ENCODE measurements at regions not wholly inside any gene's neighbourhood (a gene's known extent, or its start where the extent isn't known, plus 50 kb on each side); places are given as distances from the start of the nearest gene placed in this dataset.

- TF ChIP-seq EGR1 (IDR thresholded peaks at IDR 0.05): no peak
- TF ChIP-seq ZBTB7A (IDR thresholded peaks at IDR 0.05; ENCODE audit: low read depth): no peak
- TF ChIP-seq, protein P1, sequence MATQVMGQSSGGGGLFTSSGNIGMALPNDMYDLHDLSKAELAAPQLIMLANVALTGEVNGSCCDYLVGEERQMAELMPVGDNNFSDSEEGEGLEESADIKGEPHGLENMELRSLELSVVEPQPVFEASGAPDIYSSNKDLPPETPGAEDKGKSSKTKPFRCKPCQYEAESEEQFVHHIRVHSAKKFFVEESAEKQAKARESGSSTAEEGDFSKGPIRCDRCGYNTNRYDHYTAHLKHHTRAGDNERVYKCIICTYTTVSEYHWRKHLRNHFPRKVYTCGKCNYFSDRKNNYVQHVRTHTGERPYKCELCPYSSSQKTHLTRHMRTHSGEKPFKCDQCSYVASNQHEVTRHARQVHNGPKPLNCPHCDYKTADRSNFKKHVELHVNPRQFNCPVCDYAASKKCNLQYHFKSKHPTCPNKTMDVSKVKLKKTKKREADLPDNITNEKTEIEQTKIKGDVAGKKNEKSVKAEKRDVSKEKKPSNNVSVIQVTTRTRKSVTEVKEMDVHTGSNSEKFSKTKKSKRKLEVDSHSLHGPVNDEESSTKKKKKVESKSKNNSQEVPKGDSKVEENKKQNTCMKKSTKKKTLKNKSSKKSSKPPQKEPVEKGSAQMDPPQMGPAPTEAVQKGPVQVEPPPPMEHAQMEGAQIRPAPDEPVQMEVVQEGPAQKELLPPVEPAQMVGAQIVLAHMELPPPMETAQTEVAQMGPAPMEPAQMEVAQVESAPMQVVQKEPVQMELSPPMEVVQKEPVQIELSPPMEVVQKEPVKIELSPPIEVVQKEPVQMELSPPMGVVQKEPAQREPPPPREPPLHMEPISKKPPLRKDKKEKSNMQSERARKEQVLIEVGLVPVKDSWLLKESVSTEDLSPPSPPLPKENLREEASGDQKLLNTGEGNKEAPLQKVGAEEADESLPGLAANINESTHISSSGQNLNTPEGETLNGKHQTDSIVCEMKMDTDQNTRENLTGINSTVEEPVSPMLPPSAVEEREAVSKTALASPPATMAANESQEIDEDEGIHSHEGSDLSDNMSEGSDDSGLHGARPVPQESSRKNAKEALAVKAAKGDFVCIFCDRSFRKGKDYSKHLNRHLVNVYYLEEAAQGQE (IDR thresholded peaks at IDR 0.05; ENCODE audit: low read depth): no peak
- TF ChIP-seq MAX (IDR thresholded peaks at IDR 0.05): no peak
Observed at GRCh38 chr12:126337556-126338441, 1272.6 kb downstream of the AACS start.

DNA sequence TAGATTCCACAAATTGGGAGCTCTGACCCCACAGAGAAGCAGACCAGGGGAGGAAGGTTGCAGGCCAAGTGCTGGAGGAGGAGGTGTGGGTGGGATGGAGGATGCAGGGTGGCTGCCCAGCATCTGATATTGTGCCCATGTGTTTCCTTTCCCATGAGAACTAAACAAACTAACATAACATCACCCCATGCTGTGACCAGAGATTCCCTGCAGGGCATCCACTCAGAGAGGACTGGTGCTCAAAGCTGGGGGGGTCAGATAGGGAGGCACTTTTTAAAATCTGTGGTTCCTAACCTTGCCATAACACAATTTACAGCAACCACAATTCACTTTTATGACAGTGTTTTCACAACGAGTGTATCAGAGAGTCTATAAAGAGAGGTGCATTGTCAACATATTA, 1277.6 kb downstream of the AACS start:
- TF ChIP-seq CREB1 (IDR thresholded peaks at IDR 0.05; ENCODE audit: low read depth): no peak
- TF ChIP-seq ZBTB7A (IDR thresholded peaks at IDR 0.05; ENCODE audit: low read depth): no peak
- no peak for TF ChIP-seq YY1 (IDR thresholded peaks at IDR 0.05; ENCODE audit: low read depth)
- TF ChIP-seq TCF12 (IDR thresholded peaks at IDR 0.05; ENCODE audit: low read depth): no peak
- TF ChIP-seq EP300 (IDR thresholded peaks at IDR 0.05; ENCODE audit: borderline replicate concordance): no peak
- TF ChIP-seq, protein P1 (IDR thresholded peaks at IDR 0.05; ENCODE audit: low read depth): no peak
- TF ChIP-seq CEBPB (IDR thresholded peaks at IDR 0.05): no peak
- TF ChIP-seq, protein P2, sequence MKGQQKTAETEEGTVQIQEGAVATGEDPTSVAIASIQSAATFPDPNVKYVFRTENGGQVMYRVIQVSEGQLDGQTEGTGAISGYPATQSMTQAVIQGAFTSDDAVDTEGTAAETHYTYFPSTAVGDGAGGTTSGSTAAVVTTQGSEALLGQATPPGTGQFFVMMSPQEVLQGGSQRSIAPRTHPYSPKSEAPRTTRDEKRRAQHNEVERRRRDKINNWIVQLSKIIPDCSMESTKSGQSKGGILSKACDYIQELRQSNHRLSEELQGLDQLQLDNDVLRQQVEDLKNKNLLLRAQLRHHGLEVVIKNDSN (IDR thresholded peaks at IDR 0.05): no peak
- no peak for TF ChIP-seq NFIC (IDR thresholded peaks at IDR 0.05)
- no peak for TF ChIP-seq RAD21 (IDR thresholded peaks at IDR 0.05; ENCODE audit: low read depth)
- TF ChIP-seq FOXM1 (IDR thresholded peaks at IDR 0.05; ENCODE audit: borderline replicate concordance, low read depth): no peak
- TF ChIP-seq EGR1 (IDR thresholded peaks at IDR 0.05): no peak

- TF ChIP-seq TAF1 (IDR thresholded peaks at IDR 0.05; ENCODE audit: low read depth) (no peak), YY1 (IDR thresholded peaks at IDR 0.05; ENCODE audit: low read depth) (no peak), RAD21 (IDR thresholded peaks at IDR 0.05; ENCODE audit: low read depth) (no peak), CEBPB (IDR thresholded peaks at IDR 0.05) (no peak), TEAD4 (IDR thresholded peaks at IDR 0.05) (no peak), TCF12 (IDR thresholded peaks at IDR 0.05; ENCODE audit: low read depth) (no peak), FOXM1 (IDR thresholded peaks at IDR 0.05; ENCODE audit: borderline replicate concordance, low read depth) (no peak), EP300 (IDR thresholded peaks at IDR 0.05; ENCODE audit: borderline replicate concordance) (no peak), EGR1 (IDR thresholded peaks at IDR 0.05) (no peak)
- TF ChIP-seq, protein P1 (IDR thresholded peaks at IDR 0.05; ENCODE audit: low read depth): no peak
Observed at GRCh38 chr12:126343321-126343720, 1278.1 kb downstream of the AACS start.

GRCh38 chr12:126346087-126346486, 1280.9 kb downstream of the AACS start:
- TF ChIP-seq CREB1 (IDR thresholded peaks at IDR 0.05; ENCODE audit: low read depth) (no peak), TEAD4 (IDR thresholded peaks at IDR 0.05) (no peak), RAD21 (IDR thresholded peaks at IDR 0.05; ENCODE audit: low read depth) (no peak), TAF1 (IDR thresholded peaks at IDR 0.05; ENCODE audit: low read depth) (no peak), CEBPB (IDR thresholded peaks at IDR 0.05) (no peak), MAX (IDR thresholded peaks at IDR 0.05) (no peak), ZBTB7A (IDR thresholded peaks at IDR 0.05; ENCODE audit: low read depth) (no peak), YY1 (IDR thresholded peaks at IDR 0.05; ENCODE audit: low read depth) (no peak)
- TF ChIP-seq, protein P2 (IDR thresholded peaks at IDR 0.05): no peak
